GM12891 (cell line): ENCODE measurements at regions not wholly inside any gene's neighbourhood (a gene's known extent, or its start where the extent isn't known, plus 50 kb on each side); places are given as distances from the start of the nearest gene placed in this dataset.

Experiments
- POLR2A ChIP-seq: IDR thresholded peaks from 2 replicates; pipeline ENCODE4 v1.6.1; 2011; ENCODE audit warnings: low read depth, low read length, control low read depth
- POLR2AphosphoS5 ChIP-seq: IDR thresholded peaks from 2 replicates; pipeline ENCODE4 v1.6.1; 2011; ENCODE audit warnings: low read depth, low read length, control low read depth
- POU2F2 ChIP-seq: IDR thresholded peaks from 2 replicates; pipeline ENCODE4 v1.6.1; 2011; ENCODE audit warnings: low read depth, mild to moderate bottlenecking, control low read depth, low read length, moderate library complexity
- TAF1 ChIP-seq: IDR thresholded peaks from 2 replicates; pipeline ENCODE4 v1.6.1; 2011; ENCODE audit warnings: low read depth, low read length, control low read depth

DNA sequence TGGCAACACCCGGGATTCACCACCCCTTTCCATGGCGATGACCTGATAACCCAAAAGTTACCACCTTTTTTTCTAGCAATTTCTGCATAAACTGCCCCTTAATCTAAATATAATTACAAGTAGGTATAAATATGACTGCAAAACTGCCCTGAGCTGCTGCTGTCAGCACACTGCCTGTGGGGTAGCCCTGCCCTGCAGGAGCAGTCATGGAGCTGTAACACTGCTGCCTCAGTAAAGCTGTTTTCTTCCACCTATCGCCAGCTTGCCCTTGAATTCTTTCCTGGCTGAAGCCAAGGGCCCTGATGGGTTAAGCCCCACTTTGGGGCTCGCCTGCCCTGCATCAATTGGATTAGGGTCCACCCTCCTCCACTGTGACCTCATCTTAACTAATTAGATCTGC lies 368.8 kb downstream of the SFMBT2 start:
- no peak for TF ChIP-seq POLR2A
- no peak for TF ChIP-seq POLR2AphosphoS5
- no peak for TF ChIP-seq POU2F2
- TF ChIP-seq TAF1, result no peak
